ENCODE measurements at regions not wholly inside any gene's neighbourhood (a gene's known extent, or its start where the extent isn't known, plus 50 kb on each side); places are given as distances from the start of the nearest gene placed in this dataset.

- Histone ChIP-seq H2AFZ (ENCODE audit: low read length) (no peak overlapping the region), H3K27ac (ENCODE audit: insufficient read length, low read depth, low read length) (no peak overlapping the region), H4K8ac (replicated peaks; ENCODE audit: insufficient read length, low read depth, low read length) (no peak overlapping the region), H3K23ac (ENCODE audit: insufficient read length, low read depth, low read length) (no peak overlapping the region), H2BK15ac (ENCODE audit: low read depth, low read length) (no peak overlapping the region), H4K20me1 (ENCODE audit: control insufficient read depth, insufficient read depth, insufficient read length) (no peaks in the 10 kb centered on the region), H3K79me2 (ENCODE audit: insufficient read depth, low read length) (no peaks in the 10 kb centered on the region), H3K79me1 (ENCODE audit: insufficient read depth, low read depth, low read length, poor library complexity, severe bottlenecking) (no peaks in the 10 kb centered on the region), H3K18ac (ENCODE audit: insufficient read length, low read depth, low read length) (no peak overlapping the region), H3K9ac (ENCODE audit: extremely low read depth, insufficient read length, low read length) (no peak overlapping the region), H3T11ph (ENCODE audit: low read length) (no peak overlapping the region), H3K14ac (ENCODE audit: insufficient read depth, low read length) (no peak overlapping the region), H3K4me1 (ENCODE audit: insufficient read depth, low read length) (peaks cover 10% of the 10 kb centered on the region; the same call in 1 of the 2 replicates), H2BK12ac (ENCODE audit: insufficient read length, low read depth, low read length) (no peak overlapping the region), H3K56ac (ENCODE audit: insufficient read length, low read depth, low read length) (no peak overlapping the region), H4K5ac (ENCODE audit: insufficient read length, low read depth, low read length) (no peak overlapping the region), H3K9me3 (ENCODE audit: control insufficient read depth, low read depth, low read length) (no peaks in the 10 kb centered on the region), H4K91ac (ENCODE audit: insufficient read length, low read depth, low read length) (no peak overlapping the region), H2BK20ac (ENCODE audit: low read depth, low read length, poor library complexity, severe bottlenecking) (no peak overlapping the region), H3K23me2 (ENCODE audit: insufficient read length, low read depth, low read length, poor library complexity, severe bottlenecking) (no peaks in the 10 kb centered on the region), H3K4me2 (ENCODE audit: insufficient read depth, insufficient read length, low read length) (no peak overlapping the region), H2BK120ac (ENCODE audit: low read depth, low read length, poor library complexity, severe bottlenecking) (no peak overlapping the region), H3K27me3 (ENCODE audit: insufficient read depth, low read length) (no peaks in the 10 kb centered on the region), H2AK5ac (ENCODE audit: insufficient read length, low read length) (no peak overlapping the region), H3K4ac (ENCODE audit: low read depth, low read length) (no peak overlapping the region), H2BK5ac (ENCODE audit: insufficient read length, low read length) (no peak overlapping the region)
- no peak for DNase-seq
- Mint-ChIP-seq H3K9me3 (peaks cover 9 to 18% of the 10 kb centered on the region in 2 experiments), H3K27me3 (ENCODE audit: low read depth) (peaks cover 2% of the 10 kb centered on the region), H3K4me1 (peaks cover 22 to 26% of the 10 kb centered on the region in 2 experiments), H3K36me3 (ENCODE audit: insufficient read depth in 1 of 3, low read depth in 3 of 3) (peaks cover 8 to 10% (median 9%) of the 10 kb centered on the region in 3 experiments; a peak in 6 of 7 replicates), H3K4me3 (no peak overlapping the region), H3K27ac (no peak overlapping the region)
- no CpG with 5 or more reads among the region's 1 CpG for WGBS (ENCODE audit: extremely low coverage, insufficient read length, low lambda C conversion rate)
- no peak for TF ChIP-seq CTCF (conservative IDR thresholded peaks at IDR 0.05)
Observed at GRCh38 chr10:6716516-6716915, 136.4 kb upstream of the PRKCQ start.

Data from H9 (cell line).